ENCODE measurements at regions not wholly inside any gene's neighbourhood (a gene's known extent, or its start where the extent isn't known, plus 50 kb on each side); places are given as distances from the start of the nearest gene placed in this dataset.
"Not testable (repeated sequence)": the region's sequence is repeated elsewhere in the genome, so short reads cannot be mapped to it uniquely, and the experiment has no call there.

GRCh38 chr5:131096774-131097710 lies 68.0 kb downstream of the HINT1 start (continued):
- TF ChIP-seq, protein P1, sequence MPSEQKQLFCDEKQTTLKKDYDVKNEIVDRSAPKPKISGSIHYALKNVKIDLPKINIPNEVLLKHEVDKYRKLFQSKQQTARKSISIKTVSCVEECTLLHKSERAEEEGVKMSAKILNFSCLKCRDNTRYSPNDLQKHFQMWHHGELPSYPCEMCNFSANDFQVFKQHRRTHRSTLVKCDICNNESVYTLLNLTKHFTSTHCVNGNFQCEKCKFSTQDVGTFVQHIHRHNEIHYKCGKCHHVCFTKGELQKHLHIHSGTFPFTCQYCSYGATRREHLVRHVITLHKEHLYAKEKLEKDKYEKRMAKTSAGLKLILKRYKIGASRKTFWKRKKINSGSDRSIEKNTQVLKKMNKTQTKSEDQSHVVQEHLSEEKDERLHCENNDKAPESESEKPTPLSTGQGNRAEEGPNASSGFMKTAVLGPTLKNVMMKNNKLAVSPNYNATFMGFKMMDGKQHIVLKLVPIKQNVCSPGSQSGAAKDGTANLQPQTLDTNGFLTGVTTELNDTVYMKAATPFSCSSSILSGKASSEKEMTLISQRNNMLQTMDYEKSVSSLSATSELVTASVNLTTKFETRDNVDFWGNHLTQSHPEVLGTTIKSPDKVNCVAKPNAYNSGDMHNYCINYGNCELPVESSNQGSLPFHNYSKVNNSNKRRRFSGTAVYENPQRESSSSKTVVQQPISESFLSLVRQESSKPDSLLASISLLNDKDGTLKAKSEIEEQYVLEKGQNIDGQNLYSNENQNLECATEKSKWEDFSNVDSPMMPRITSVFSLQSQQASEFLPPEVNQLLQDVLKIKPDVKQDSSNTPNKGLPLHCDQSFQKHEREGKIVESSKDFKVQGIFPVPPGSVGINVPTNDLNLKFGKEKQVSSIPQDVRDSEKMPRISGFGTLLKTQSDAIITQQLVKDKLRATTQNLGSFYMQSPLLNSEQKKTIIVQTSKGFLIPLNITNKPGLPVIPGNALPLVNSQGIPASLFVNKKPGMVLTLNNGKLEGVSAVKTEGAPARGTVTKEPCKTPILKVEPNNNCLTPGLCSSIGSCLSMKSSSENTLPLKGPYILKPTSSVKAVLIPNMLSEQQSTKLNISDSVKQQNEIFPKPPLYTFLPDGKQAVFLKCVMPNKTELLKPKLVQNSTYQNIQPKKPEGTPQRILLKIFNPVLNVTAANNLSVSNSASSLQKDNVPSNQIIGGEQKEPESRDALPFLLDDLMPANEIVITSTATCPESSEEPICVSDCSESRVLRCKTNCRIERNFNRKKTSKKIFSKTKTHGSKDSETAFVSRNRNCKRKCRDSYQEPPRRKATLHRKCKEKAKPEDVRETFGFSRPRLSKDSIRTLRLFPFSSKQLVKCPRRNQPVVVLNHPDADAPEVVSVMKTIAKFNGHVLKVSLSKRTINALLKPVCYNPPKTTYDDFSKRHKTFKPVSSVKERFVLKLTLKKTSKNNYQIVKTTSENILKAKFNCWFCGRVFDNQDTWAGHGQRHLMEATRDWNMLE (tag by site-specific recombination; conservative IDR thresholded peaks at IDR 0.05; ENCODE audit: low read depth), result no peak
- TF ChIP-seq ZNF777 (tag by site-specific recombination; IDR thresholded peaks at IDR 0.05; ENCODE audit: borderline replicate concordance) (no peak), ZNF133 (tag by site-specific recombination; IDR thresholded peaks at IDR 0.05) (no peak), SCRT1 (tag by site-specific recombination; IDR thresholded peaks at IDR 0.05; ENCODE audit: borderline replicate concordance) (no peak), GLI2 (tag by site-specific recombination; IDR thresholded peaks at IDR 0.05; ENCODE audit: borderline replicate concordance, low read depth) (no peak), SP3 (tag by site-specific recombination; IDR thresholded peaks at IDR 0.05) (no peak)

GRCh38 chr5:131095561-131095960 lies 69.5 kb downstream of the HINT1 start:
- TF ChIP-seq, protein P2, sequence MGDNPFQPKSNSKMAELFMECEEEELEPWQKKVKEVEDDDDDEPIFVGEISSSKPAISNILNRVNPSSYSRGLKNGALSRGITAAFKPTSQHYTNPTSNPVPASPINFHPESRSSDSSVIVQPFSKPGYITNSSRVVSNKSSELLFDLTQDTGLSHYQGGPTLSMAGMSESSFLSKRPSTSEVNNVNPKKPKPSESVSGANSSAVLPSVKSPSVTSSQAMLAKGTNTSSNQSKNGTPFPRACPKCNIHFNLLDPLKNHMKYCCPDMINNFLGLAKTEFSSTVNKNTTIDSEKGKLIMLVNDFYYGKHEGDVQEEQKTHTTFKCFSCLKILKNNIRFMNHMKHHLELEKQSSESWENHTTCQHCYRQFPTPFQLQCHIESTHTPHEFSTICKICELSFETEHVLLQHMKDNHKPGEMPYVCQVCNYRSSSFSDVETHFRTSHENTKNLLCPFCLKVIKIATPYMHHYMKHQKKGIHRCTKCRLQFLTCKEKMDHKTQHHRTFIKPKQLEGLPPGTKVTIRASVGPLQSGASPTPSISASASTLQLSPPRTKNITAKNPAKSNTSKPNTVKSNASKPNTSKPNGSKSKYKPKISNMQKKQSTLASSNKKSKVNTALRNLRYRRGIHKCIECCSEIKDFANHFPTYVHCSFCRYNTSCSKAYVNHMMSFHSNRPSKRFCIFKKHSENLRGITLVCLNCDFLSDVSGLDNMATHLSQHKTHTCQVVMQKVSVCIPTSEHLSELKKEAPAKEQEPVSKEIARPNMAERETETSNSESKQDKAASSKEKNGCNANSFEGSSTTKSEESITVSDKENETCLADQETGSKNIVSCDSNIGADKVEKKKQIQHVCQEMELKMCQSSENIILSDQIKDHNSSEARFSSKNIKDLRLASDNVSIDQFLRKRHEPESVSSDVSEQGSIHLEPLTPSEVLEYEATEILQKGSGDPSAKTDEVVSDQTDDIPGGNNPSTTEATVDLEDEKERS (tag by site-specific recombination; IDR thresholded peaks at IDR 0.05), result 0 out of 2 replicates have a peak, but pooled peaks have one; percentile 29
- TF ChIP-seq ZNF146 (tag by site-specific recombination; IDR thresholded peaks at IDR 0.05), result peak; percentile 59
- H3K4me3 ChIP-seq (ENCODE audit: low read depth, low read length); H3K27ac ChIP-seq (ENCODE audit: extremely low read depth, low read depth, low read length); POLR2A ChIA-PET; H3K4me1 ChIP-seq (ENCODE audit: control insufficient read depth, insufficient read depth, low read length); CTCF ChIA-PET; H3K9me3 ChIP-seq (ENCODE audit: control insufficient read depth, insufficient read depth, low read depth, low read length); H3K36me3 ChIP-seq (ENCODE audit: control insufficient read depth in 2 of 2, insufficient read depth in 1 of 2, low read length in 2 of 2): not testable (repeated sequence)

DNA sequence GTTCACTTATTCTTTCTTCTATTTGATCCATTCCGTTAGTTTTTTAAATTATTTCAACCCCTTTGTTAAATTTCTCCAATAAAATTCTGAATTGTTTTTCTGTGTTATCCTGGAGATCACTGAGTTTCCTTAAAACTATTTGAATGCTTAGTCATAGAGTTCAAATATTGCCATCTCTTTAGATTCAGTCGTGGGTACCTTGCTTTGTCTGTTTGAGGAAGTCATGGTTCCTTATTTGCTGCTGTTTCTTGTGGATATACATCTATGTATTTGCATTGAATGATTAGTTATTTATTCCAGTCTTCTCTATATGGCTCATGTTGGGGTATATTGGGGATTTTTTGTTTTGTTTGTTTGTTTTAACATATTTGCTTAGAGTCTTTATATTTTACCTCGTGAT lies 80.6 kb downstream of the HINT1 start:
- no peaks in the 10 kb centered on the region for H3K9me3 ChIP-seq (ENCODE audit: control insufficient read depth, insufficient read depth, low read depth, low read length)
- no peak for TF ChIP-seq ZNF830 (tag by site-specific recombination; IDR thresholded peaks at IDR 0.05; ENCODE audit: low read depth)
- no peak overlapping the region for H3K27ac ChIP-seq (ENCODE audit: extremely low read depth, low read depth, low read length)
- no peak overlapping the region for H3K4me3 ChIP-seq (ENCODE audit: low read depth, low read length)
- H3K36me3 ChIP-seq (ENCODE audit: control insufficient read depth in 2 of 2, insufficient read depth in 1 of 2, low read length in 2 of 2), result no peaks in the 10 kb centered on the region
- CTCF ChIA-PET, result no interaction called here
- POLR2A ChIA-PET, result no interaction called here
- no peaks in the 10 kb centered on the region for H3K4me1 ChIP-seq (ENCODE audit: control insufficient read depth, insufficient read depth, low read length)

DNA sequence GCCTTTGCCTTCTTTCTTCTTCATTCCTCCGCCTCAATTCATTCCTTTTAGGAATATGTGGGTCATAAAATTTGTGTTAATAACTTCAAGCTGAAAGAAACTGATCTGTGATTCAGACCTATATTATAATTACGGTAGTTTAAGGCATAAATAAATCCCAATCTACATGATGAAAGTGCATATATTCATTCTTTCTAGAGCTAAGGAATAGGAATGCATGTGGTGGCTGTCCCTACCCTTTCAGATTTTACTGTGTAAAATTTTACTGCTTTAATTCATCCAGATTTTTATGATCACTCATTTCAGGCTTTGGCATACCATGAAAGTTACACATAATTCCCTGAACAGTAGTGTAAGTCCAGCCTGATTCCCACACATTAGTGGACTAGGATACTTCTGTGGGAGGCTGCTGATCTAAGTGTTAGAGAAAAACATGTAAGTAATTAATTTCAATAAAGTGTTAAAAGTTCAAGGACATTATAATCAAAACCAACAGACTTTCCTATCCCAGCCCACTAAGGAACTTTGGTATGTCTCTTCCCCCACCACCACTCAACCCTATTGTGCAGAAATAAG lies 83.1 kb downstream of the HINT1 start:
- no peaks in the 10 kb centered on the region for H3K9me3 ChIP-seq (ENCODE audit: control insufficient read depth, insufficient read depth, low read depth, low read length)
- H3K4me3 ChIP-seq (ENCODE audit: low read depth, low read length), result no peak overlapping the region
- H3K4me1 ChIP-seq (ENCODE audit: control insufficient read depth, insufficient read depth, low read length), result no peaks in the 10 kb centered on the region
- H3K27ac ChIP-seq (ENCODE audit: extremely low read depth, low read depth, low read length), result no peak overlapping the region
- ChIA-PET POLR2A (no interaction called here), CTCF (interaction anchor here (0.6 kb wide), 1 partner anchor 12 kb away, joined by 3 read pairs; no protein-coding TSS in a partner anchor)
- no peaks in the 10 kb centered on the region for H3K36me3 ChIP-seq (ENCODE audit: control insufficient read depth in 2 of 2, insufficient read depth in 1 of 2, low read length in 2 of 2)
- no peak for TF ChIP-seq ZNF324 (tag by site-specific recombination; IDR thresholded peaks at IDR 0.05)
- TF ChIP-seq MYNN (tag by site-specific recombination; IDR thresholded peaks at IDR 0.05; ENCODE audit: borderline replicate concordance), result no peak
- no peak for TF ChIP-seq ZNF16 (tag by site-specific recombination; IDR thresholded peaks at IDR 0.05; ENCODE audit: low read depth)
- TF ChIP-seq ZNF350 (tag by site-specific recombination; IDR thresholded peaks at IDR 0.05), result no peak
- no peak for TF ChIP-seq HOXA7 (CRISPR knock-in tag; IDR thresholded peaks at IDR 0.05; ENCODE audit: borderline replicate concordance)
- no peak for TF ChIP-seq PATZ1 (tag by site-specific recombination; IDR thresholded peaks at IDR 0.05)
- TF ChIP-seq GLI4 (tag by site-specific recombination; IDR thresholded peaks at IDR 0.05), result no peak
- TF ChIP-seq ZNF600 (tag by site-specific recombination; IDR thresholded peaks at IDR 0.05), result no peak
- TF ChIP-seq FEZF1 (tag by site-specific recombination; IDR thresholded peaks at IDR 0.05), result no peak
